ENCODE measurements at regions not wholly inside any gene's neighbourhood (a gene's known extent, or its start where the extent isn't known, plus 50 kb on each side); places are given as distances from the start of the nearest gene placed in this dataset.

DNA sequence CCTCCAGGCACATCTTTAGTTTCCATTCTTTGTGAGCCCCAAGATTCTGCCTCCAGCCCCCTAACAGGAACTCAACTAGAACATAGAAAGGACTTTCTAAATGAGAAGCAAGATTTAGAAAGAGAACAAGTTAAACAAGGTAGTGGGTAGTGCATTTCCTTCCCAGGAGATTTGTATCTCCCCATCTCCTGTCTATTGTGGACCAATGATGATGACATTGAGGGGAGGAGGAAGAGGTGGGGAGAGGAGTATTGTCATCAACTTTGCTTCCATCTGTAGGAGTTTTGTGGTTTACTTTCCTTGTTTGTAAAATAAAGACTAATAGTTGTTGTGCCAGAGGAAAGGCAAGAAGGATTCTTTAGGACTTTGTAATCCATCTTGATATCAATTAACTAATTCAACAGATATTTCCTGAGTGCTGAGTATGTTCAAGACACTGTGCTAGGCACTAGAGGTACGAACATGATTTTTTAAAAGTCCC is 235.3 kb upstream of the ROPN1 start (continued):
- TF ChIP-seq, protein P1, sequence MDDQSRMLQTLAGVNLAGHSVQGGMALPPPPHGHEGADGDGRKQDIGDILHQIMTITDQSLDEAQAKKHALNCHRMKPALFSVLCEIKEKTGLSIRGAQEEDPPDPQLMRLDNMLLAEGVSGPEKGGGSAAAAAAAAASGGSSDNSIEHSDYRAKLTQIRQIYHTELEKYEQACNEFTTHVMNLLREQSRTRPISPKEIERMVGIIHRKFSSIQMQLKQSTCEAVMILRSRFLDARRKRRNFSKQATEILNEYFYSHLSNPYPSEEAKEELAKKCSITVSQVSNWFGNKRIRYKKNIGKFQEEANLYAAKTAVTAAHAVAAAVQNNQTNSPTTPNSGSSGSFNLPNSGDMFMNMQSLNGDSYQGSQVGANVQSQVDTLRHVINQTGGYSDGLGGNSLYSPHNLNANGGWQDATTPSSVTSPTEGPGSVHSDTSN (CRISPR knock-in tag; IDR thresholded peaks at IDR 0.05; ENCODE audit: borderline replicate concordance) = no peak
- TF ChIP-seq ATM (IDR thresholded peaks at IDR 0.05; ENCODE audit: borderline replicate concordance) (no peak), NFE2L1 (CRISPR knock-in tag; IDR thresholded peaks at IDR 0.05; ENCODE audit: borderline replicate concordance) (no peak), GATAD1 (CRISPR knock-in tag; IDR thresholded peaks at IDR 0.05) (no peak), RBAK (CRISPR knock-in tag; IDR thresholded peaks at IDR 0.05) (no peak)

DNA sequence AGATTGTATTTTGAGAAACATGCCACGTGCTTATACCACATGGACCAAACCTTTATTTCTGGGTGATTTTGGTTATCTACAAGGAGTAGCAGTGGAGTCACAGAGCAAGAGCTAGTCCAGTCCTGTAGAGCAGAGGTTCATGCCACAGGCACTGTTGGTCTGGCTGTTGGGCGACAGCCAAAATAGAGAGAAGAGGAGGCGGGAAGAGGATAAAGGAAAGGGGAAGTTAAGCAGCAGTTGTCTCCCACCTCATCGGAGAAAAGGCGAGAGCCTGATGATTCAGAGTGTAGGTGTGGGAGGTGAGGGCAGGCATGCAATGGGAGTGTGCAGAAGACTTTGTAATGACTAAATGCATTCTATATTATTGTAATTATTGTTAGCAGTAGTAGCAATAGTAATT is 237.5 kb upstream of the ROPN1 start:
- no peak overlapping the region for H3K9ac ChIP-seq (ENCODE audit: insufficient read depth, low read depth, low read length)
- in situ Hi-C loops (cut with HindIII; ENCODE audit: extremely low pct_ligation_motif_present, low pct_unique_long_range_greater_than_20kb) (no loop called here), intact Hi-C loops (cut with micrococcal nuclease; ENCODE audit: unreplicated experiment) (no loop called here)
- no peak overlapping the region for H2AFZ ChIP-seq (ENCODE audit: low read length)
- ChIA-PET POLR2A (no interaction called here), CTCF (ENCODE audit: low intra/inter-chr PET ratio, low total read pairs) (no interaction called here)
- no peaks in the 10 kb centered on the region for H3K4me1 ChIP-seq (ENCODE audit: insufficient read depth, low read length)
- FAIRE-seq = no peak
- WGBS (ENCODE audit: low lambda C conversion rate) = 30% methylated on average over 5 of the region's 5 CpGs
- TF ChIP-seq, protein P2, sequence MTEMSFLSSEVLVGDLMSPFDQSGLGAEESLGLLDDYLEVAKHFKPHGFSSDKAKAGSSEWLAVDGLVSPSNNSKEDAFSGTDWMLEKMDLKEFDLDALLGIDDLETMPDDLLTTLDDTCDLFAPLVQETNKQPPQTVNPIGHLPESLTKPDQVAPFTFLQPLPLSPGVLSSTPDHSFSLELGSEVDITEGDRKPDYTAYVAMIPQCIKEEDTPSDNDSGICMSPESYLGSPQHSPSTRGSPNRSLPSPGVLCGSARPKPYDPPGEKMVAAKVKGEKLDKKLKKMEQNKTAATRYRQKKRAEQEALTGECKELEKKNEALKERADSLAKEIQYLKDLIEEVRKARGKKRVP (CRISPR knock-in tag; IDR thresholded peaks at IDR 0.05) = no peak
- no peak for TF ChIP-seq ZNF234 (CRISPR knock-in tag; conservative IDR thresholded peaks at IDR 0.05)
- TF ChIP-seq, protein P3, sequence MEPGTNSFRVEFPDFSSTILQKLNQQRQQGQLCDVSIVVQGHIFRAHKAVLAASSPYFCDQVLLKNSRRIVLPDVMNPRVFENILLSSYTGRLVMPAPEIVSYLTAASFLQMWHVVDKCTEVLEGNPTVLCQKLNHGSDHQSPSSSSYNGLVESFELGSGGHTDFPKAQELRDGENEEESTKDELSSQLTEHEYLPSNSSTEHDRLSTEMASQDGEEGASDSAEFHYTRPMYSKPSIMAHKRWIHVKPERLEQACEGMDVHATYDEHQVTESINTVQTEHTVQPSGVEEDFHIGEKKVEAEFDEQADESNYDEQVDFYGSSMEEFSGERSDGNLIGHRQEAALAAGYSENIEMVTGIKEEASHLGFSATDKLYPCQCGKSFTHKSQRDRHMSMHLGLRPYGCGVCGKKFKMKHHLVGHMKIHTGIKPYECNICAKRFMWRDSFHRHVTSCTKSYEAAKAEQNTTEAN (CRISPR knock-in tag; conservative IDR thresholded peaks at IDR 0.05) = no peak
- TF ChIP-seq MIER3 (CRISPR knock-in tag; IDR thresholded peaks at IDR 0.05; ENCODE audit: borderline replicate concordance) = no peak
- TF ChIP-seq CHD2 (IDR thresholded peaks at IDR 0.05; ENCODE audit: low read depth, low read length) = no peak
- no peak overlapping the region for H3K4me3 ChIP-seq (replicated peaks in 1 of 3; ENCODE audit: insufficient read depth in 1 of 3, low read depth in 2 of 3, low read length in 3 of 3)
- no peak for ATAC-seq
- no peak for DNase-seq (ENCODE audit: low spot score)
- no peak overlapping the region for H3K4me2 ChIP-seq (ENCODE audit: low read depth, low read length)
- H3K36me3 ChIP-seq (replicated peaks in 1 of 2; ENCODE audit: control insufficient read depth in 1 of 2, insufficient read depth in 2 of 2, low read length in 2 of 2) = no peaks in the 10 kb centered on the region
- H3K27me3 ChIP-seq (ENCODE audit: control insufficient read depth in 1 of 2, insufficient read depth in 2 of 2, low read length in 2 of 2) = peaks cover 0 to 6% of the 10 kb centered on the region in 2 experiments; a peak in 1 of 5 replicates
- no peaks in the 10 kb centered on the region for H4K20me1 ChIP-seq (ENCODE audit: insufficient read depth, low read length)
- BruUV-seq (replicated peaks) = no TSS peak
- no peaks in the 10 kb centered on the region for H3K79me2 ChIP-seq (ENCODE audit: insufficient read depth, low read length)
- H3K9me3 ChIP-seq (ENCODE audit: low read length) = no peaks in the 10 kb centered on the region
- no peak overlapping the region for H3K27ac ChIP-seq (ENCODE audit: extremely low read length, insufficient read depth, low read length)

Data from HepG2 (cell line).